ENCODE measurements at regions not wholly inside any gene's neighbourhood (a gene's known extent, or its start where the extent isn't known, plus 50 kb on each side); places are given as distances from the start of the nearest gene placed in this dataset.

DNA sequence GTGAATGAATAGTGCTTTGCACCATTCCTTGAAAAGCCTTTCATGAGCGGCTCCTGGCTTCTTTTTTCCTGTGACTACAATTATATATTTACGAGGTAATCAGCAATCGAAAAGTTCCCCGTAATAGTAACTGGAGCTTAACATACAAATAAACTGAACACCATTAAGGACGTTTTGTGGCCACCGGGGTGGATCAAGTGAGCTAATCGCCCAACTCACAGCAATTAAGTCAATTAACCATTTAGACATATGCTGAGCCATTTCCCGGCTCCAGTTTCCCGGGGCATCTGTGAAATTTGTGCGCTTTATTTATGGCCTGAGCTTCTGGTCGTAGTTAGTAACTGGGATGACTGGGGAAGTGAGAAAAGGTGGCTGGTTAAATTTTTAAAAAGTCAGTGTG, 465.2 kb downstream of the MIAT start:
- no peaks in the 10 kb centered on the region for H3K27me3 ChIP-seq (replicated peaks; ENCODE audit: insufficient read depth, low read depth, low read length, poor library complexity)
- ChIA-PET POLR2A (ENCODE audit: low non-redundant PET) (no interaction called here), CTCF (no interaction called here)
- intact Hi-C loops (cut with micrococcal nuclease; ENCODE audit: unreplicated experiment), result no loop called here
- no peak overlapping the region for H3K4me3 ChIP-seq (ENCODE audit: low read depth, low read length, poor library complexity, severe bottlenecking)
- peak; percentile 61 for DNase-seq (ENCODE audit: low spot score)
- TF ChIP-seq, protein P1, sequence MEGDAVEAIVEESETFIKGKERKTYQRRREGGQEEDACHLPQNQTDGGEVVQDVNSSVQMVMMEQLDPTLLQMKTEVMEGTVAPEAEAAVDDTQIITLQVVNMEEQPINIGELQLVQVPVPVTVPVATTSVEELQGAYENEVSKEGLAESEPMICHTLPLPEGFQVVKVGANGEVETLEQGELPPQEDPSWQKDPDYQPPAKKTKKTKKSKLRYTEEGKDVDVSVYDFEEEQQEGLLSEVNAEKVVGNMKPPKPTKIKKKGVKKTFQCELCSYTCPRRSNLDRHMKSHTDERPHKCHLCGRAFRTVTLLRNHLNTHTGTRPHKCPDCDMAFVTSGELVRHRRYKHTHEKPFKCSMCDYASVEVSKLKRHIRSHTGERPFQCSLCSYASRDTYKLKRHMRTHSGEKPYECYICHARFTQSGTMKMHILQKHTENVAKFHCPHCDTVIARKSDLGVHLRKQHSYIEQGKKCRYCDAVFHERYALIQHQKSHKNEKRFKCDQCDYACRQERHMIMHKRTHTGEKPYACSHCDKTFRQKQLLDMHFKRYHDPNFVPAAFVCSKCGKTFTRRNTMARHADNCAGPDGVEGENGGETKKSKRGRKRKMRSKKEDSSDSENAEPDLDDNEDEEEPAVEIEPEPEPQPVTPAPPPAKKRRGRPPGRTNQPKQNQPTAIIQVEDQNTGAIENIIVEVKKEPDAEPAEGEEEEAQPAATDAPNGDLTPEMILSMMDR (conservative IDR thresholded peaks at IDR 0.05; ENCODE audit: low read depth, low read length), result no peak
- no peak for TF ChIP-seq EZH2 (IDR thresholded peaks at IDR 0.05; ENCODE audit: borderline replicate concordance, low read depth, low read length, poor library complexity, severe bottlenecking)
- no peak overlapping the region for H3K27ac ChIP-seq (ENCODE audit: low read depth, low read length, poor library complexity, severe bottlenecking)
- no TSS peak for BruUV-seq (replicated peaks)
- H3K4me1 ChIP-seq (ENCODE audit: insufficient read depth, low read length, poor library complexity, severe bottlenecking), result no peaks in the 10 kb centered on the region
- H3K9me3 ChIP-seq (ENCODE audit: low read depth, low read length, poor library complexity, severe bottlenecking), result no peaks in the 10 kb centered on the region
- no peaks in the 10 kb centered on the region for H3K36me3 ChIP-seq (ENCODE audit: insufficient read depth, low read length, poor library complexity, severe bottlenecking)

GRCh38 chr22:27123880-27124279, 466.5 kb downstream of the MIAT start:
- BruUV-seq (replicated peaks), result no TSS peak
- no peak for TF ChIP-seq EZH2 (IDR thresholded peaks at IDR 0.05; ENCODE audit: borderline replicate concordance, low read depth, low read length, poor library complexity, severe bottlenecking)
- TF ChIP-seq, protein P1 (conservative IDR thresholded peaks at IDR 0.05; ENCODE audit: low read depth, low read length), result no peak
- H3K9me3 ChIP-seq (ENCODE audit: low read depth, low read length, poor library complexity, severe bottlenecking), result no peaks in the 10 kb centered on the region
- no peak for DNase-seq (ENCODE audit: low spot score)
- H3K4me1 ChIP-seq (ENCODE audit: insufficient read depth, low read length, poor library complexity, severe bottlenecking), result peaks cover 4% of the 10 kb centered on the region
- POLR2A ChIA-PET (ENCODE audit: low non-redundant PET), result no interaction called here
- H3K4me3 ChIP-seq (ENCODE audit: low read depth, low read length, poor library complexity, severe bottlenecking), result no peak overlapping the region
- intact Hi-C loops (cut with micrococcal nuclease; ENCODE audit: unreplicated experiment), result no loop called here
- no peaks in the 10 kb centered on the region for H3K36me3 ChIP-seq (ENCODE audit: insufficient read depth, low read length, poor library complexity, severe bottlenecking)
- no peaks in the 10 kb centered on the region for H3K27me3 ChIP-seq (replicated peaks; ENCODE audit: insufficient read depth, low read depth, low read length, poor library complexity)
- no peak overlapping the region for H3K27ac ChIP-seq (ENCODE audit: low read depth, low read length, poor library complexity, severe bottlenecking)
- CTCF ChIA-PET, result no interaction called here

- DNase-seq (ENCODE audit: low spot score), result no peak
- peaks cover 10% of the 10 kb centered on the region for H3K4me1 ChIP-seq (ENCODE audit: insufficient read depth, low read length, poor library complexity, severe bottlenecking)
Observed at GRCh38 chr22:27124351-27124966, 467.1 kb downstream of the MIAT start.

More at GRCh38 chr22:27124351-27124966, 467.1 kb downstream of the MIAT start:
- H3K4me3 ChIP-seq (ENCODE audit: low read depth, low read length, poor library complexity, severe bottlenecking), result no peak overlapping the region
- H3K9me3 ChIP-seq (ENCODE audit: low read depth, low read length, poor library complexity, severe bottlenecking), result no peaks in the 10 kb centered on the region
- intact Hi-C loops (cut with micrococcal nuclease; ENCODE audit: unreplicated experiment), result no loop called here
- H3K27me3 ChIP-seq (replicated peaks; ENCODE audit: insufficient read depth, low read depth, low read length, poor library complexity), result no peaks in the 10 kb centered on the region
- TF ChIP-seq EZH2 (IDR thresholded peaks at IDR 0.05; ENCODE audit: borderline replicate concordance, low read depth, low read length, poor library complexity, severe bottlenecking), result no peak
- TF ChIP-seq, protein P1 (conservative IDR thresholded peaks at IDR 0.05; ENCODE audit: low read depth, low read length), result no peak
- ChIA-PET CTCF (no interaction called here), POLR2A (ENCODE audit: low non-redundant PET) (no interaction called here)
- H3K27ac ChIP-seq (ENCODE audit: low read depth, low read length, poor library complexity, severe bottlenecking), result no peak overlapping the region
- no peaks in the 10 kb centered on the region for H3K36me3 ChIP-seq (ENCODE audit: insufficient read depth, low read length, poor library complexity, severe bottlenecking)
- no TSS peak for BruUV-seq (replicated peaks)

All from A673 (cell line).